MV-4-11 (cell line): ENCODE measurements at regions not wholly inside any gene's neighbourhood (a gene's known extent, or its start where the extent isn't known, plus 50 kb on each side); places are given as distances from the start of the nearest gene placed in this dataset.

Experiments used
- DNase-seq: peaks from one replicate; lab custom pipeline; 2025; lab: John Stamatoyannopoulos, UW

DNA sequence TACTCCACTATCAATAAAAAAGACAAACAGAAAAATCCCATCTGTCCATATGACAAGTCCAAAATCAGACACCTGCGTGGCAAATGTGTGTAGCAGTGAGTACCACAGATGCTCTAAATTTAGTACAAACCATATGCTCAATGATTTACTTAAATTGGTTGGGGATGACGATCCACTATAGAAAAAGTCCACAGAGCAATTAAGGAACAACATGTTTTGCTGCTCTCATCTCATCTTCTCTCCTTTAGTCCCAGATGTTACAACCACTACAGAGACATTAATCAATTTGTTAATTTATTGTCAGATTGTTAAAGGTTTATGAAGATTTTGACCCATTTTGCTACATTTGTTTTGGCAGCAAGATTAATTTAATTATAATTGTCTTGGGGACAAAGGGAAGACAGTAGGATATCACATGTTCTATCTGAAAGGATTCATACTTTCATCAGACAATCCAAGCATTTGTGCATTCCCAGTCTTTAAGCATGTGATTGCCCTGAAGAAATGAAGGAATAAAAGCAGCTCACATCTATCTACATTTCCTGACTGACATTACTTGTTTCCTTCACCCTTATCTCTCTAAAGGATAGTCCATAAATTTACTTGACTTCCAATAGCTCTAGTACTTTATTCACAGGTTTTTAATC, 2268.1 kb downstream of the PCDH7 start:
- no peak for DNase-seq

DNA sequence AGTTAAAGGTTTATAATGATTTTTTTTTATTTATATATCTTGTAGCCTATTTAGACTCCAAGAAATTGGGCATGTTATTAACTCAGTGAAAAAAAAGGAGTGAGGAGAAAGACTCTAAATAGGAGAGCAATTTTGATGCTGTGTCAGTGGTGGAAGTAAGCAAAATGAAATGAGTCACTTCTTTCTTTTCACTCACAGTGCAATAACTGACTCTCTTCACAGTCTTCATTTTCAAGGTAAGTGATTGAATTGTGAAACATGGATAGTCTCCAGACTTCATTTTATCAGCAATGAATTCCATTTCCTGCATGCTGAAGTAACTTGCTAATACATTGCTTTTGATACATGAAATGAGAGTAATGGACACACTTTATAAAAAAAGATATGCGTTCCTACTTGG, 2271.5 kb downstream of the PCDH7 start:
- no peak for DNase-seq

DNA sequence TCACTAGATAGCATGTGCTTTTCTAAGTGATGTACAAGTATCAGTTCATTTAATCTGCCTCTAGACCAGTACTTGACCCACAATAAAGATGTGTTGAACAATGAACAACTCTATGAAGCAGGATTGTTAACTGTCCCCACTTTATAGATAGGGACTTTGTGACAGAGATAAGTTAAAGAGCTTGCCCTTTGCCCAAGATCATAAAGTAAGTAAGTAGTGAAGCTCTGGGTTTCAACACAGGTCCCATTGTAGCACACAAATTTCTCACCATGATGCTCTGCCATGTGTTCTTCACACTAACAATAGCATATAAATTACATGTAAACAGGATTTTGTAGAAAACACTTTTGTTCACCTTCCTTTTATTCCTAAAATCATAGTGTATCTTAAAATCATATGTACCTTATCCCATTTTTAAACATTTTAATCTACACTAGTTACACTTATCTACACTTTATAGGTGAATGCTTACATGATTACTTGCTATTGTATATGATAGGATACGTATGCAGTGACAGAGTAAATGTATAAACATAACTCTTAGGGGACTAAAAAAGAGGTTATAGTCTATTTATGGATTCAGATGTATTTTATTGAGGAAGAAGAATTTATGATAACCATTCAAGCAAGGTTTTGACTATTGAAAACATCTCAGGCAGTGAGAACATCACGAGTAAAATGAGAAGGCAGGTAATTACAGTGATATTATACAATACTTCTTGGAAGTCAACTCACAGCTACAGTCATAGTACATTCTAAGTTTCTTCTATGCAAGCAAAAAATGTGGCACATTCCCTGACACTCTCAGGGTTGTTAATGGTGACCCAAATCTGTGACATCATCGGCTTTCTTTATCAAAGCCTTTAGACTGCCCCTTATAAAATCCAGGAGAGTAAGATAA, 2275.1 kb downstream of the PCDH7 start:
- DNase-seq: no peak

DNA sequence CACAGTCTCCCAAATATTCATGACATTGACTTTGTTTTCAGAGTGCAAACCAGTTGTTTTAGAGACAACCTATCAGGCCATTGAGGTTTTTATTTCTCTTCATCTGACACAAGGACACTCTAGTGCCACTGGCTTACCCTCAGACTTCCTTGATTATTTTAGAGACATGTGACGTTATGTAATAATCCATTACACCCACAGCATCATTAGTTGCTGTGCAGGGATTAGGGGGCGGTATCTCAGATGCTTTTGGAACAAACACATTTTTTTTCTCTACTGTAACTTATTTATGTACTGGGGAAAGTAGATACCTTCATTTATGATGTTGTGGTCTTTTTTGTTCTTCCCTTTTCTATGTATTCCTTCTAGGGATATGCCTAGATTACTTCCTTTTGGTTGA, 2293.1 kb downstream of the PCDH7 start:
- no peak for DNase-seq

DNA sequence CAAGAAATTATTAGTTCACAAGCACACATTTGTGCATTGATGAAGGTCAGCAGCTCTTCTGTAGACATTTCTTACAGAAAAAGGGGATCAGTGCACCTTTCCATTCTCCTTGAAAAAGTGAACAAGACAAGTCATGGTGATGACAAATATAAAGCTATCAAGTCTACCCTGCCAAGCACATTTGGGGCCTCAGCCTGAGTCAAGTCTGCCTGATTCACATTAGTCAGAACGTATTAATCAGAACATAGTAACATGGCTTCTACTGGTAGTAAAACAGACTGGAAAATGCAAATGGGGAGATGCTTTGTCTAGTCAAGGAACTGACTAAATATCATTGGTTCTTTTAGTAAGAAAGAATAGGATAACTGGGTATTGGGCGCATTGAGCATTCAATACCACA, 2305.1 kb downstream of the PCDH7 start:
- no peak for DNase-seq

DNA sequence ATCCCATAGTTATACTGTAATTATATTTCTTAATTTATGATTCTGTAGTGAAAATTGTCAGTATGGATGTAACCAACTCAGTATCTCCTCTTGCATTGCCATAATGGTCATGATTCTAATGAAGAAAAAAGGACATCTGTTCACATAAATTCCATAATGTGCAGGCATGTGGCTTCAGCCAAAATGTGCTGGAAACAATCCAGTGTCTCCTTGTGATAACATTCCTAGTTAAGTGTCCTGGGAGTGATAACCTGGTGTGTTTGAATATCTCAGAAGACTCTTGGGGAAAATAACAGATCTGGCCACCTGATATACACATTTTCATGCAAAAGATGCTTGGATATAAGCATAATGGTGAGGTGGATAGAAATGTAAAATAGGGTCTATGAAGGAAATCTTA, 2309.8 kb downstream of the PCDH7 start:
- no peak for DNase-seq

DNA sequence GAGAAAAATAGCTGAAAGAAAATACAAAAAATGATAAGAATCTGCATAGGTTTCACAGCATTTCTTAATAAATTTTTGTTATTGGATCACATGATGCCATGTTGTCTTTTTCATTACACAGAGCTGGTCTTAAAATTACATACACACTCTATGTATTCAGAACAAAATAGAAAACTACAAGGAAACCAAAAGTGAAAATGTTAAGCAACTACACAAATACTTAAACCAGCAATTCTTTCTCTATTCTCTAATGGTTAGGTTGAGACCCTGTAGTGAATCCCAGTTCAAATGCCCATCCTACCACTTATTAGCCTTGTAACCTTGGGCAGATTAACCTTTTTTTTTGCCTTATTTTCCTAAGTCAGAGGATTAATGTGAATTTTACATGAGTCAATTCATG, 2311.2 kb downstream of the PCDH7 start:
- DNase-seq: no peak

DNA sequence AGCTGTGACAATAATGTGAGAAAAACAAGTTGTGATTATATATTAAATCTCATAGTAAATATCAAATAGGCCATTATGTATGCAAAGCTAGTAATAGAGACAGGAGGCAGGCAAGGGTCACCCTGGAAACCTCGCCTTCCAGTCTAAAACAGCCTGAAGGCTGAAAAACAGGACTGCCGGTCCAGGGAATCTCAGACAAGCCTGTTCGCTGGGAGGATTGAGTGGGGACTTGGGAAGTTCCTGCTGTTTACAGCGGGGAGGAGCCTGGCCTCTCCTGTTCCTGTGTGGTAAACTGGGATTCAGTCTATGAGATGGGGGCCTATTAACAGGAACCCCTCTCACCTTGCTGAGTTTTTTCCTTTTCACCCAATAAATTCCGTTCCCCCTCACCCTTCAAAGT, 2317.3 kb downstream of the PCDH7 start:
- DNase-seq: no peak

DNA sequence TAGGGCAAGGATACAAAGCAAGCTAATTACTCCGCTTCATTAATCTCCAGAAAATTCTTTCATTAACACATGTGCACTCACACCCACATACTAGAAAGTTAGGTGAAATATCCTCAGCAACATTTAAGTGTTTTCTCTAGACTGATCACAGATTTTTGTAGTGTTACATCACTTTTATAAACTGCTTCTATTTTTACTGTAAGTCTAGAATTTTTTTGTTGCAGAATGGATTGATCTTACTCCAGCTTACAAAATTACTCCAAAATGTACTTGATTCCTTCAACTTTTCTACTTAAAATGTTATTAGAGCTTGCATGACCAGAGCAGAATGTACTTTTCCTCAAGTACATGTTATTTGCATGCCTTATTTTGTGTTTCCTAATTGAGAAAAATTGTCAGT, 2325.2 kb downstream of the PCDH7 start:
- no peak for DNase-seq

DNA sequence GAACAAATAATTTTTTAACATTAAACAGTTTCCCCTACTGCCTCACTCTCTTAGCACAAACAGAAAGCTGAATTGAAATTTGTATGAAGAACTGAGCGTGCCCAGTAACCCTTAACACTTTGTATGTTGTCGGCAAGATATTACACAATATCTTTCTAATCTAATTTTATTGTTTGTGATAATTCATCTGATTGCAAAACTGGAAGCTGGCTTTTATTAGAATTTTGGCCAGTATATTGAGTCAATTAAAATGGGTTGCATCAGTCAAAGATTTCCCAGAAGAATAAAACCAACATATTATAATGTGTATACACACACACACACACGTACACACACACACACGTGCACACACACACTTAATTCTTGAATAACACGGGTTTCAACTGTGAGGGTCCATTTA, 2332.1 kb downstream of the PCDH7 start:
- no peak for DNase-seq

DNA sequence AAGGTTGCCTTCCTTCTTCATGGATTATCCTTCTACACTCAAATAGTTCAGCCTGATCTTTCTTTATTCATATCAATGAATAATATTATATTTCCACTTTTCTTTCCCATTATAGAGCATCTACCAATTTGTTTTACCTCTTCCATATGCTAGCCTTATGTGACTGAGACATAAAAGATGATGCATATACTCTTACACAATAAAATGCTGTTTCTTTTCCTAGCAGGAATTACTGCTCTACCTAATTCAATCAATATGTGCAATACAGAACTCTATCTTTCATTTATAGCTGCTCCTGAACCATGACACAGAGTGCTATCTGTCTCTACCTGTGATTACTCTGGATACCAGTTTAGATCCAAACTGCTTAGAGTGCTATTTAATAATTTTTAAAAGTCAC, 2334.0 kb downstream of the PCDH7 start:
- no peak for DNase-seq

DNA sequence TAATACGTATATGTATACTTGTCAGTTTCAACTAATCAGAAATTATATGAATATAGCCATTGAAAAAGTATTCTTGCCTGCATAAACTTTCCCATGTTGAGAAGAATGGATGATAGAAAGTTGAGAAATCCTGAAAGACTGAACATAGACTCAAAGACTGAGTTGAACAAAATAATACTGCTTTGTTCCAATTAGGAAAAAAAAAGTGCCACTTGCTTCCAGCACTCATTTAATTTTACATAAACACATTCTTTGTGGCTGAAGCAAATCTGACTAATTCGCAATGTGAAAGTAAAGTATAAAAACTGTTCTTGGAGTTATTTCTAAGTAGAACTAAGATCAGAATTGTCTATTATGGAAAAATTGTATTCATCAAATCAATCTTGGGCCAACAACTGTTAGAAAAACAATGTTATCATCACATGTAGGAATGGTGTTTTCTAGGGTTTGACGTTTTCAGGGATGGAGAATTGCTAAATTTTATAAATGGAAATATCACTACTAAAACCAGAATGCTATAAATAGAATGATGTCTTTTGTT, 2334.6 kb downstream of the PCDH7 start:
- DNase-seq: no peak

DNA sequence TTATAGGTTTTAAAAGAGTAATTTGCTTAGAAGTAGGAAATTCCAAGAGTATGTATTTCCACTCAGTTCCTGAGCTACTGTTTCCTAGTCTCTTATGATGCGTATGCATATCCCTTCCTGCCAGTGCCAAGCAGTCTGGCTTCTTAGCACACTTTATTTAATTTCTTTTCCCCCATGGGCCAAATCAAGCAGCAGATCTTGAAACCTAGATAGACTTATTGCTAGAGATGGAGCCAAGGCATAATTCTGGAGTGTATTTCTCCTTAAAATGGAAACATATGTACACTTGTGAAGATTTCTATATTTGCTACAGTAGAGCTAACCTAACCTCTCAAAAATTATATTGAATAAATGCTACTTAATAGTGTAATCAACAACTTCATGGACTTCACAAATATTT, 2337.6 kb downstream of the PCDH7 start:
- no peak for DNase-seq

DNA sequence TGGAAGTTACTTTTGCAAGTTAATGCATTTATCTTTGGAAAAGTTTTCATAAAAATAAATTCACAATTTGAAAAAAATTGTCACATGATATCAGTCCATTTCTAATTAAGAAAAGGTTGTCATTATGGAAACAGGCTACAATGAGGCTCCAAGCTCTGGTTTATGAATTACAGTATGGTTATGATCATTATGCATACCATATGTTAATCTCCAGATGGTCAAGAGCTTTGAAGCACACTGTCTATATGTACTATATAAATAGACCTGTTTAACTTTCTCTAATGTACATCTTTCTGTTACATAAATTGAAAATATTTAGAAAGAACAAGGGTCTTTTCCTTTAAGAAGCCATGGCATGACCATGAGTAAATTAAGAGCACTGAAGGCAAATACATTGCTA, 2338.8 kb downstream of the PCDH7 start:
- no peak for DNase-seq

DNA sequence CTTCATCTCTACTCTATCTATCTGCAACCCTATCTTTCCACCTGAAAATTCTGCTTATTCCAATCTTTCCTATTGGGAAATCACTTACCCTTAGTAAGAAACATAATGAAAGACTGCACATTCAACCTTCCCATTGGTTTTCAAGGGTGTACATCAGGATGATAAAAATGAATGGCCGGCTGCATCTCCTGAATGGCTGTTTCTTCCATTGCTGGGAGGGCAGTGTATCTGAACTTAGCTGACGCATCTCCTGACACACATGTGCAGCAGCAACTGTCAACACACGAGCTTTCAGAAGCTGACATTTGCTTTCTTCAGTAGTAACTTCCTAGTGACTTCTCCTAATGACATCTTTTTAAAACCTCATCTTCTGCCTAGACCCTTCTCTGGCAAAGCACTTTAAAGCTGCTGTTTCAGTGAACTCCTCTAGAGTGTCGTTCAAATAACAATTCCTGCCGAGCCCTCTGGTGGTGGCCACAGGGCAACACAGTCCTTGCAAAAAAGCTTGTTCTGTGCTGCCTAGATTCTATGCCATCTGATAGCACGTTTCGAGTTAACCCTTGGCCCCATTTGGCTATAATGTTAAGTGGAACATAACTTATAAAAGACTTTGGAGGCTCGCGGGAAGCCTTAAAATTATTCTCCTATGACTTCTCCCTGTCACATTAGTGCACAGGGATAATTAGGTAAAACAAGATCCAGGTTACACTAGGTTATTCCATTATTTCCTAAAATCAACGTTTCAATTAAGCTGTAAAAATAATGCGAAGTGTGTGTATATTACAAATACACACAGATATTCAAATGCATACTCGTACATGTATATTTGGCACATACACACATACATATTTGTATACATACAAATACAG, 2340.7 kb downstream of the PCDH7 start:
- DNase-seq: peak; percentile 53

DNA sequence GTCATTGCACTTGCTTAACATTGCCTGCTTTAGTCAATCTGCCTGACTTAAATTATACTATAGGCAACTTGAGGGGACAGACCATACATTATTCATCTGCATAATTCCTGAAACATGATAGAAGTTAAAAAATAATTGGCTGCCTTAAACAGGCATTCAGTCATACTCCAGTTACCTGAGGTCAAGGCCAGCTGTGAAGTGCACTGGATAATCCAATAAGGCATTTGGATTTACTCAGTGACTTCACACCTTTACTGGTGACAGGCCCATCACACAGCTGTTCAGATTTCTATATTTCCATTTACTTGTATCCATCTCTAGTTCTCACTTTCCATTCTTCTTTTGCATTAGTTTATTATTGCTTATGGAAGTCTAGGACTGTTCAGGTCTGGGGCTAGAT, 2341.6 kb downstream of the PCDH7 start:
- no peak for DNase-seq

DNA sequence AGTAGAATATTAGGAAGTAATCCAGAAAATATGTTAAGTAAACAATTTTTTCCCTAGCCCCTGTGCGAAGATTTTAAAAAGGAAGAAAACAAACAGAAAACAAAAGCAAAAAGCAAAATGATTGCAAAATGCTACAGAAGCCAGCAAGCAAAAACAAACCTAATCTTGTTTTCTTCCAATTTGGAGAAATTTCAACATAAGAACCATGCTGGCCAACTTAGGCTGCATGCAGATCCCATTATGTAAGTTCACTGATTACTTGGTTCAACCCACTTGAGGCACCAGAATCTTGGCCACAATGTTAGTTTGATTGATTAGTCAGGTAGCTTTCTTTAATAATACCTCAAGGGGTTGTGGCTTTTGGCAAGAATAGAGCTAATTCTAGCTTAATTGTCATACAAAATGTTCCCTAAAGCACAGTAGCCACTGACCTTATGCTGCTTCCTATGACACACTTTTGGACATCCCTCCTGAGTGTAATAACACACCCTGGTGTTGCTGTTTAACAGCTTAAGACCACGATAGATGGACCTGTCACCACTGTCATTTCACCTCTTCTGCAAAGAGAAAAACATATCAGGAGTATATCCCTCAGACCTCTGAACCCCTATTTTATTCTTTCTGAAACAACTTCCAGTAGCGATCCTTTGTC, 2342.1 kb downstream of the PCDH7 start:
- DNase-seq: no peak

DNA sequence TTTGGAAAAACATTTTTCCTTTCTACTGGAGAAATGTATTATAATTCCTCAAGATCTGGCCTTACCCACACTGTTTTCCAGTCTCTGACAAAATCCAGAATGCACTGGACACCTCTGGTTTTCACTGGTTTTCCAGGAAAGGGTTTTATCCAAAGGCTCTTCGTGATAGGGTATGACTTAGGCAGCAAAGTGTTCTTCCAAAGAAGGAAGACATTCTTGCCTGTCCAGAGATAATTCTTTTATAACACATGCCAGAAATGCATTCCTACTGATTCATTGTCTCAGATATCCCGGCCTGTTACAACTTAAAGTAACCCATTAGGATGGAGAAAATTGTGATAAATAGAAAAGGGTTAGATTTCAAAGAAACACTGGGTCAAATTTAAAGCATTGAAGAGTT, 2343.1 kb downstream of the PCDH7 start:
- no peak for DNase-seq

DNA sequence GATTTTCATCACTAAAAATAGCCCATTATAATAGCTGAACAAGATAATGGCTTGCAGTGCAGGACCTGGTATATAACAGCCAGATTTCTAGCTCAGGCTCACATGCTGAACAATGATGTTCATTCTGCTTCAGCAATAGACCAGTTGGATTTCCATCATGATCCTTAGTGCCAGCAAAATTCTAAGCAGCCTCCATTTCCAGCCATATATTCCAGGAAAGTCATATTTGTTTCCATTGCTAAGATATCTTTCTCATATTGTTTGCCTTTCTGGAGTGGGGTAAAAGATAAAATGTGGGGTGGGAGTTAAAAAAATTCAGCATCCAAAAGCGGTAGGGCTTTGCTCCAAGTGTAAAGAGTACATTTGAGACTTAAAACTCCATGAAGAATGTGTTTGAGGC, 2344.1 kb downstream of the PCDH7 start:
- DNase-seq: no peak

DNA sequence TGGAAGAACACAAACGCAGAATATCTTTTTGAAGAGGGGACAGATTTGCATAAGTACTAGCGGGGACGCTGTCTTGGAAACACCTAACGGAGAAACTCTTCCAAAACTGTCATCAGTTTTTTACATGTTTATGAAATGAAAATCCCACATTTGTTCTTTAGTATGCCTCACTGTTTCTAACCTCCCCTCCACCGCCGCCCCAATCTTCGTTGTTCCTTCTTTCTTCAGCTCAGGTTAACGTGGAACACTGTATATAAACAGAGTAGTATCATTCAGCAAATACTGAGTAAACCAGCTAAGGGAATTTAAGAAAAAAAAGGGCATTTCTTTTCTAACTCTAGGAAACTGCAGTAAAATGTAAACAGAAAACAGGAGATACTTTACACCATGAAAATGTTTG, 2345.6 kb downstream of the PCDH7 start:
- no peak for DNase-seq

DNA sequence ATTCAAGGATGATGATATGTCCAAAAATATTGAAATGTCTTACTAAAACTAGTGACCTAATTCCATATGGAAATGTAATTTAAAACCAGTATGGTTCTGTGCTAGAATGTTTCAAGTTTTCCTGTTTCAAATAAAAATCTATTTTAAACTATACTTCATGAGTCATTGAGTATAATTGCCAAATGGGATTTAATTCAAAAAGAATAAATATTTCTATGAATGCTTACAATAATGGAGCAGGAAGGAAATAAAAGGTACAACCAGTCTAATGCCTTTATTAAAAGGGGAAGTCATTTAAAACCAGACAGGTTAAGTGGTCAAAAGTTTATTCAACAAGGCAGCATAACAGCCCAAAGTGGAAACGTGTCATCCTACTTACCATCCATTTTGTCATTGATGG, 2347.1 kb downstream of the PCDH7 start:
- no peak for DNase-seq

DNA sequence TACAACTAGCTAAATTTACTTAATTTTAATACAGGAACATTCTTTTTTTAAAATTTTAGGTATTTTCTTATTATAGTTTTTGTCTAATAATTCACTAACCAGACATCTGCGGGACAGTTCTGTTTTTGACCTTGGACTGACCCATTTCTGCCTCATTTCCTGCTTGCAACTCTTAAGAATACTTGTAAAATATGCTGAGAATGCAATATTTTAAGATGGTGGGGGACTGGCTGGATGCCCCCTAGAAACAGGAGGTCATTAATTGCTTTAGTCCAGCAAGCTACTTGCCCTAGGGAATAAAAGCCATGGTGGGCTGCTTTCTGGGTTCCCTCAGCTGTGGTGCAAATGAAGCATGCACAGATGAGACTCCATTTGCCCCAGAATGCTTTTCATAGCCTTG, 2348.4 kb downstream of the PCDH7 start:
- DNase-seq: no peak
